Breast epithelium (tissue), 4 donors: ENCODE measurements at regions not wholly inside any gene's neighbourhood (a gene's known extent, or its start where the extent isn't known, plus 50 kb on each side); places are given as distances from the start of the nearest gene placed in this dataset.

Experiments
- DNase-seq, 2 donors: peaks; one replicate each; pipeline ENCODE4 v3.0.0-alpha.2; 2019; ENCODE audit warnings: low spot score in 2 of 2
- H3K27ac ChIP-seq, 2 donors: fragments of 200-600 bp; sonication (generic) in 1 of 2; one replicate each; pipeline ENCODE4 v1.5.1; 2016 to 2019; ENCODE audit warnings: mild to moderate bottlenecking in 1 of 2
- H3K27me3 ChIP-seq, 2 donors: fragments of 200-600 bp; sonication (generic) in 1 of 2; one replicate each; pipeline versions ENCODE4 v1.5.1 to v1.6.0; 2017 to 2019; ENCODE audit warnings: control low read depth in 1 of 2, mild to moderate bottlenecking in 1 of 2
- H3K36me3 ChIP-seq: fragments of 200-600 bp; one replicate; pipeline ENCODE4 v1.5.1; 2019
- H3K4me1 ChIP-seq, 2 donors: fragments of 200-600 bp; sonication (generic); one replicate each; pipeline ENCODE4 v1.5.1; 2016 to 2019; ENCODE audit warnings: control low read depth in 1 of 2
- H3K4me3 ChIP-seq, 3 donors: fragments of 200-600 bp; sonication (generic); 1 replicate in 2 of 3; 2 replicates in 1 of 3; pipeline ENCODE4 v1.5.1; 2016 to 2019; ENCODE audit warnings: mild to moderate bottlenecking in 3 of 3, moderate library complexity in 2 of 3
- H3K9me3 ChIP-seq, 2 donors: fragments of 200-600 bp; sonication (generic) in 1 of 2; one replicate each; pipeline ENCODE4 v1.5.1; 2016 to 2019; ENCODE audit warnings: control low read depth in 1 of 2
- POLR2A ChIP-seq: fragments of 450-650 bp; IDR thresholded peaks from one replicate; pipeline ENCODE4 v1.6.1; 2016; ENCODE audit warnings: antibody characterized with exemption, mild to moderate bottlenecking, moderate library complexity
- POLR2AphosphoS5 ChIP-seq, 3 donors: sonication (generic); formaldehyde crosslinking; IDR thresholded peaks; one replicate each; pipeline ENCODE4 v1.6.1; 2017; ENCODE audit warnings: antibody characterized with exemption in 3 of 3
- intact Hi-C: fragments of 100-400 bp; cut with DNase I; formaldehyde crosslinking; loops from one replicate; pipeline ENCODE4 v1.15.1; 2023; ENCODE audit warnings: low total_unique reads
- TF ChIP-seq, protein P1 (sequence below), 3 donors: fragments of 450-650 bp; IDR thresholded peaks; one replicate each; pipeline ENCODE4 v1.5.1; 2016 to 2017; ENCODE audit warnings: antibody characterized with exemption in 3 of 3, mild to moderate bottlenecking in 3 of 3, moderate library complexity in 3 of 3

DNA sequence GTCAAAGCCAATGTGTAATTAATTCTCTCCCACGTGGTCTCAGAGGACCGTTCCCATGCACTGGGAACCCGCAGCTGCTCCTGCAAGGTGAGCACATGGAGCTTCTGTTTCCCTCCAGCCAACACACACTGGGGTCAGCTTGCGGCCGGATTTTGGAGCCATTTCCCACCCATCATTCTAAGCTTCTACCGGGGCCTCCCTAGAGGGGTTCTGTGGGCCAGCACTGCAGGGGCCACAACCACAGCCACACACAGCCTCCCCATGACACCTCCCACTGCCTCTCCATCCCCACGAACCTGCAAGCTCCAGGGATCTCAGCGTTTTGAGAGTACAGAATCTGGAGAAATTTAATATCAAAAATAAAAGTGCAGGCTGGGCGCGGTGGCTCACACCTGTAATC, 120.7 kb upstream of the SOX1 start:
- TF ChIP-seq POLR2A (no peak), POLR2AphosphoS5 (IDR thresholded peaks at IDR 0.05) (no peak)
- TF ChIP-seq, protein P1, sequence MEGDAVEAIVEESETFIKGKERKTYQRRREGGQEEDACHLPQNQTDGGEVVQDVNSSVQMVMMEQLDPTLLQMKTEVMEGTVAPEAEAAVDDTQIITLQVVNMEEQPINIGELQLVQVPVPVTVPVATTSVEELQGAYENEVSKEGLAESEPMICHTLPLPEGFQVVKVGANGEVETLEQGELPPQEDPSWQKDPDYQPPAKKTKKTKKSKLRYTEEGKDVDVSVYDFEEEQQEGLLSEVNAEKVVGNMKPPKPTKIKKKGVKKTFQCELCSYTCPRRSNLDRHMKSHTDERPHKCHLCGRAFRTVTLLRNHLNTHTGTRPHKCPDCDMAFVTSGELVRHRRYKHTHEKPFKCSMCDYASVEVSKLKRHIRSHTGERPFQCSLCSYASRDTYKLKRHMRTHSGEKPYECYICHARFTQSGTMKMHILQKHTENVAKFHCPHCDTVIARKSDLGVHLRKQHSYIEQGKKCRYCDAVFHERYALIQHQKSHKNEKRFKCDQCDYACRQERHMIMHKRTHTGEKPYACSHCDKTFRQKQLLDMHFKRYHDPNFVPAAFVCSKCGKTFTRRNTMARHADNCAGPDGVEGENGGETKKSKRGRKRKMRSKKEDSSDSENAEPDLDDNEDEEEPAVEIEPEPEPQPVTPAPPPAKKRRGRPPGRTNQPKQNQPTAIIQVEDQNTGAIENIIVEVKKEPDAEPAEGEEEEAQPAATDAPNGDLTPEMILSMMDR (IDR thresholded peaks at IDR 0.05): no peak
- Histone ChIP-seq H3K9me3 (peaks cover 10 to 20% of the 10 kb centered on the region in 2 donors), H3K36me3 (no peaks in the 10 kb centered on the region), H3K27ac (no peak overlapping the region), H3K4me3 (no peak overlapping the region), H3K27me3 (peaks cover 0 to 20% of the 10 kb centered on the region in 2 donors), H3K4me1 (no peaks in the 10 kb centered on the region)
- DNase-seq: no peak
- intact Hi-C loops: no loop called here

DNA sequence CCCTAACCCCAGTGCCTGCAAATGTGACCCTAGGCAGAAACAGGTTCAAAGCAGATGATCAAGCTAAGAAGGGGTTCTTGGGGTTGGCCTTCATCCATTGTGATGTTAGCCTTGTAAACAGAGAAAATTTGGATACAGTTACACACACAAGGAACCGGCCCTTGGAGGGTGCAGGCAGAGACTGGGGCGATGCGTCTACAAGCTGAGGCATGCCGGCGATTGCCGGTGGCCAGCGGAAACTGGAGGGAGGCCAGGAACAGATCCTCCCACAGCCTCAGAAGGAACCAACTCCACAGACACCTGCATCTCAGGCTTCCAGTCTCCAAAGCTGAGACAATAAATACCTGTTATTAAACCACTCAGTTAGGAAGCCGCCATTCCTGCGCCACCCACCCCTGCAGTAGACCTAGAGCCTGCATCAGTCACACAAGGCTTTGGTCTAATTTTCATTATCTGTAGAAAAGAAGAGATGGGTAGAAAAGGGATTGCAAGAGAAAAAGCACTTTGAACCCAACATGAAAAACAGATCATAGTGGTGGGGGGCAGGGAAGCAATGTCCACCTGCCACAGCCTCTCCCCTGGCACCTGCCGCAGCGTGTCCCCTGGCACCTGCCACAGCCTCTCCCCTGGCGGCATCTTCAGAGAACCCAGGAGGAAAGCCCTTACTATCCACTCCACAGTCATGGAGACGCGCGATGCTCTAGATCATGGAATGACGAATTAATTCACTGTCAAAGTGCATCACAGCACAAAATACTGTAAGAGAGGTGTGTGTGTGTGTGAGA, 119.7 kb upstream of the SOX1 start:
- intact Hi-C loops: no loop called here
- no peak overlapping the region for H3K4me3 ChIP-seq
- peaks cover 0 to 20% of the 10 kb centered on the region in 2 donors for H3K27me3 ChIP-seq
- H3K27ac ChIP-seq: no peak overlapping the region
- TF ChIP-seq POLR2AphosphoS5 (IDR thresholded peaks at IDR 0.05) (no peak), POLR2A (no peak)
- TF ChIP-seq, protein P1 (IDR thresholded peaks at IDR 0.05): no peak
- no peaks in the 10 kb centered on the region for H3K36me3 ChIP-seq
- no peaks in the 10 kb centered on the region for H3K4me1 ChIP-seq
- DNase-seq: no peak
- peaks cover 12 to 30% of the 10 kb centered on the region in 2 donors for H3K9me3 ChIP-seq

DNA sequence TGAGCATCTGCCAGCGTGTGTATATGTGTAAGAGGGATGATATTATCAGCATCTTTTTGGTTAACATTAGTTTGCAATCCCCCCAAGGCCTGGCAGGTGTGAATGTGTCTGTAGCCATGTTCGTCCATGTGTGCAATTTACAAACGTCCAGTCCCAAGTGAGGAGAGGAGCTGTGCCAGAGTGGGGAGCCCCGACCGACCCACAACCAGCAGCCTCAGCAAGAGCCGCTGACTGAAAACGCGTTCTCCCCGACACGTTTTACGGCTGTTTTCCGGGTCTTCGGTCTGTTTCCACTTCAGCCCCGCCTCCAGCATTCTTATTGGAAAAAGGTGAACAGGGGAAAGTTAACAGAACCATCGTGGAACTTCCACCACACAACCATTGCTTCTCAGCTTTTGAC, 119.1 kb upstream of the SOX1 start:
- intact Hi-C loops: no loop called here
- TF ChIP-seq POLR2A: no peak
- TF ChIP-seq POLR2AphosphoS5 (IDR thresholded peaks at IDR 0.05): no peak
- TF ChIP-seq, protein P1 (IDR thresholded peaks at IDR 0.05): no peak
- no peaks in the 10 kb centered on the region for H3K4me1 ChIP-seq
- H3K4me3 ChIP-seq: no peak overlapping the region
- H3K36me3 ChIP-seq: no peaks in the 10 kb centered on the region
- H3K27ac ChIP-seq: no peak overlapping the region
- H3K9me3 ChIP-seq: peaks cover 12 to 31% of the 10 kb centered on the region in 2 donors
- peaks cover 0 to 20% of the 10 kb centered on the region in 2 donors for H3K27me3 ChIP-seq
- no peak for DNase-seq

DNA sequence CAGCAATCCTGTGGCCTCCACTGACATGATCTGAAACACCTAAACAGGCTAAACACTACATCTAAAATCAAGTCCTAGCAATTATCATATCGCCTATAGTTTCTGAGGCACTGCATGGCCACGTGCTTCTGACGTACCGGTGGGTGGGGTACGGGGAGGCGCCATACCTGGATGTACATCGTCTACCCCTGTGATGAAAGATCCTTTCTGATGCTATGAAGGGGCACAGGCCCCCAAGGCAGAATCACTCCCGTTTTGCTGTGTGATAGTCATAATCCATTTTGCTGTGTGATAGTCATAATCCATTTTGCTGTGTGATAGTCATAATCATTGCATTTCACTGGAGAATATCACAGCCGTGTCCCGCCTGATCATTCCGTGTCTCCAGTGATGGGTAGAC, 118.7 kb upstream of the SOX1 start:
- TF ChIP-seq POLR2A: no peak
- TF ChIP-seq POLR2AphosphoS5 (IDR thresholded peaks at IDR 0.05): no peak
- TF ChIP-seq, protein P1 (IDR thresholded peaks at IDR 0.05): no peak
- intact Hi-C loops: no loop called here
- DNase-seq: no peak
- Histone ChIP-seq H3K4me1 (no peaks in the 10 kb centered on the region), H3K27ac (no peak overlapping the region), H3K9me3 (peaks cover 12 to 31% of the 10 kb centered on the region in 2 donors), H3K27me3 (peaks cover 0 to 20% of the 10 kb centered on the region in 2 donors), H3K36me3 (no peaks in the 10 kb centered on the region), H3K4me3 (no peak overlapping the region)

DNA sequence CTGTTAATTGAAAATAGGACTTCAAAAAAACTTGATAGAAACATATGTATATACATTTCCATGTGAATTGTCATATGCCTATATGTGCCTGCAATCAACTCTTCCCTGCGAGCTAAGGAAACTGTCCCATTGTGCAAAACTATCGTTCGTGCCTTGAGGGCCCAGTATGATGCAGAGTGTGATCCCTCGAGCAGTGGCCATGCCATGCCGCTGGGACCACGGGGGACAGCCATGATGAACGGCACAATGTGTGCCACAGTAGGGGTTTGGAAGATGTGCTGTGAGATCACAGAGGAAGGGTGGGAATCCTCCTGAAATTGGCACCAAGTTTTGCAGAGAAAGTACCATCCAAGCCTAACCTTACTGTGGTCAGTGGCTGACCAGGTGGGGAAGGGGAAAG, 118.1 kb upstream of the SOX1 start:
- H3K4me3 ChIP-seq: no peak overlapping the region
- H3K27me3 ChIP-seq: peaks cover 0 to 20% of the 10 kb centered on the region in 2 donors
- intact Hi-C loops: no loop called here
- no peaks in the 10 kb centered on the region for H3K36me3 ChIP-seq
- no peak overlapping the region for H3K27ac ChIP-seq
- TF ChIP-seq, protein P1 (IDR thresholded peaks at IDR 0.05): no peak
- TF ChIP-seq POLR2A (no peak), POLR2AphosphoS5 (IDR thresholded peaks at IDR 0.05) (no peak)
- H3K4me1 ChIP-seq: no peaks in the 10 kb centered on the region
- no peak for DNase-seq
- H3K9me3 ChIP-seq: peaks cover 12 to 31% of the 10 kb centered on the region in 2 donors
